SK-N-SH (cell line): ENCODE measurements at regions not wholly inside any gene's neighbourhood (a gene's known extent, or its start where the extent isn't known, plus 50 kb on each side); places are given as distances from the start of the nearest gene placed in this dataset.

Source experiments
- CTCF ChIA-PET: fragments of 300-600, 350-600 bp; formaldehyde crosslinking; extraction: SDS; loops from one replicate; lab custom pipeline; 2021; lab: Yijun Ruan, JAX
- POLR2A ChIA-PET: fragments of 350-600 bp; sonication (Branson Sonifier 250); formaldehyde crosslinking; extraction: SDS; loops from one replicate; lab custom pipeline; 2020; ENCODE audit warnings: antibody characterized with exemption, inconsistent platforms; lab: Yijun Ruan, JAX
- DNase-seq: peaks from one replicate; pipeline ENCODE4 v3.0.0; 2012
- H2AFZ ChIP-seq: fragments of 200-600 bp; sonication (generic); 2 replicates; pipeline ENCODE4 v1.8.1; 2016; ENCODE audit warnings: antibody characterized with exemption, mild to moderate bottlenecking, low read depth
- H3F3A ChIP-seq: fragments of 200-600 bp; sonication (generic); replicated peaks from 2 replicates; pipeline ENCODE3; 2016; ENCODE audit warnings: antibody characterized with exemption, mild to moderate bottlenecking; ENCODE audit not compliant: insufficient read depth
- H3K27ac ChIP-seq, 2 experiments: fragments of 200-500 bp in 1 of 2; fragments of 200-600 bp in 1 of 2; sonication (Bioruptor generic) in 1 of 2; sonication (generic), shearing (Covaris generic) in 1 of 2; 2 replicates each; pipeline versions ENCODE4 v1.5.1 to v1.6.1; 2014 to 2016; ENCODE audit warnings: low read depth in 2 of 2, inconsistent platforms in 1 of 2, low read length in 1 of 2, mild to moderate bottlenecking in 1 of 2, mixed read lengths in 1 of 2
- H3K27me3 ChIP-seq: fragments of 200-600 bp; sonication (generic), shearing (Covaris generic); 2 replicates; pipeline ENCODE4 v1.6.1; 2016; ENCODE audit warnings: mixed run types; ENCODE audit not compliant: insufficient read depth
- H3K36me3 ChIP-seq, 2 experiments: fragments of 200-500 bp in 1 of 2; fragments of 200-600 bp in 1 of 2; sonication (Bioruptor generic) in 1 of 2; sonication (generic) in 1 of 2; replicated peaks in 1 of 2; 2 replicates each; pipeline versions ENCODE3 to v1.5.1; 2014 to 2016; ENCODE audit warnings: low read length in 1 of 2, mild to moderate bottlenecking in 1 of 2; ENCODE audit not compliant: insufficient read depth in 2 of 2, control insufficient read depth in 1 of 2
- H3K4me1 ChIP-seq, 2 experiments: fragments of 200-500 bp in 1 of 2; fragments of 200-600 bp in 1 of 2; sonication (Bioruptor generic) in 1 of 2; sonication (generic), shearing (Covaris generic) in 1 of 2; 2 replicates each; pipeline versions ENCODE4 v1.5.1 to v1.6.1; 2014 to 2016; ENCODE audit warnings: low read depth in 1 of 2, low read length in 1 of 2, mixed run types in 1 of 2; ENCODE audit not compliant: insufficient read depth in 2 of 2, control insufficient read depth in 1 of 2
- H3K4me2 ChIP-seq: fragments of 200-600 bp; sonication (generic), shearing (Covaris generic); 2 replicates; pipeline ENCODE4 v1.6.1; 2017; ENCODE audit warnings: mixed run types
- H3K4me3 ChIP-seq, 2 experiments: fragments of 200-500 bp in 1 of 2; fragments of 200-600 bp in 1 of 2; sonication (Bioruptor generic) in 1 of 2; sonication (generic), shearing (Covaris generic) in 1 of 2; 2 replicates each; pipeline versions ENCODE4 v1.5.1 to v1.8.1; 2014 to 2016; ENCODE audit warnings: low read depth in 2 of 2, inconsistent platforms in 1 of 2, low read length in 1 of 2, mild to moderate bottlenecking in 1 of 2, mixed read lengths in 1 of 2, moderate library complexity in 1 of 2
- H3K79me2 ChIP-seq: fragments of 200-600 bp; sonication (generic); 2 replicates; pipeline ENCODE4 v1.8.1; 2017; ENCODE audit warnings: mild to moderate bottlenecking; ENCODE audit not compliant: insufficient read depth
- H3K9ac ChIP-seq: fragments of 200-600 bp; sonication (generic); 2 replicates; pipeline ENCODE4 v1.6.1; 2017; ENCODE audit warnings: mixed run types
- H3K9me2 ChIP-seq: fragments of 200-600 bp; sonication (generic); 2 replicates; pipeline ENCODE4 v1.6.1; 2017; ENCODE audit warnings: mixed run types
- H3K9me3 ChIP-seq: fragments of 200-600 bp; sonication (generic); 2 replicates; pipeline ENCODE4 v1.6.1; 2017; ENCODE audit warnings: mixed run types, mild to moderate bottlenecking, moderate library complexity
- H4K20me1 ChIP-seq: fragments of 200-600 bp; sonication (generic); 2 replicates; pipeline ENCODE4 v1.6.1; 2017; ENCODE audit warnings: mild to moderate bottlenecking, mixed run types; ENCODE audit not compliant: insufficient read depth
- CHD2 ChIP-seq: fragments of 150-350 bp; IDR thresholded peaks from 2 replicates; pipeline ENCODE4 v1.6.1; 2018; ENCODE audit warnings: low read length; ENCODE audit not compliant: partially characterized antibody
- CTCF ChIP-seq: fragments of 200-600 bp; sonication (generic); IDR thresholded peaks from 2 replicates; pipeline ENCODE4 v1.6.1; 2017; ENCODE audit warnings: antibody characterized with exemption, mild to moderate bottlenecking, moderate library complexity
- EP300 ChIP-seq, 2 experiments: IDR thresholded peaks; 2 replicates each; pipeline versions ENCODE4 v1.4.0 to v1.6.1; 2012; ENCODE audit warnings: borderline replicate concordance in 1 of 2, low read depth in 1 of 2, low read length in 1 of 2
- FOSL2 ChIP-seq: IDR thresholded peaks from 2 replicates; pipeline ENCODE4 v1.4.0; 2012; ENCODE audit warnings: low read depth, mild to moderate bottlenecking, moderate library complexity, borderline replicate concordance
- FOXJ3 ChIP-seq: sonication (generic); formaldehyde crosslinking; IDR thresholded peaks from 2 replicates; pipeline ENCODE4 v1.5.1; 2020; ENCODE audit warnings: mild to moderate bottlenecking, missing genetic modification reagents
- FOXM1 ChIP-seq: IDR thresholded peaks from 2 replicates; pipeline ENCODE4 v1.4.0; 2012; ENCODE audit warnings: low read depth, mild to moderate bottlenecking
- IRF3 ChIP-seq: fragments of 150-350 bp; IDR thresholded peaks from 2 replicates; pipeline ENCODE4 v1.6.1; 2016; ENCODE audit warnings: mild to moderate bottlenecking, low read depth, low read length
- MEF2A ChIP-seq: IDR thresholded peaks from 2 replicates; pipeline ENCODE4 v1.4.0; 2012; ENCODE audit warnings: low read depth, borderline replicate concordance
- NFIC ChIP-seq: IDR thresholded peaks from 2 replicates; pipeline ENCODE4 v1.4.0; 2012; ENCODE audit warnings: borderline replicate concordance
- NRF1 ChIP-seq: IDR thresholded peaks from 2 replicates; pipeline ENCODE4 v1.6.1; 2012; ENCODE audit warnings: low read depth, mild to moderate bottlenecking, low read length
- PBX3 ChIP-seq: IDR thresholded peaks from 2 replicates; pipeline ENCODE4; 2012
- POLR2AphosphoS5 ChIP-seq: IDR thresholded peaks from 2 replicates; pipeline ENCODE4 v1.6.1; 2012; ENCODE audit warnings: low read depth, low read length
- RFX5 ChIP-seq: IDR thresholded peaks from 2 replicates; pipeline ENCODE4 v1.6.1; 2012; ENCODE audit warnings: mild to moderate bottlenecking, improper control_type of control experiment, low read length
- SIN3A ChIP-seq: IDR thresholded peaks from 2 replicates; pipeline ENCODE4 v1.6.1; 2012; ENCODE audit warnings: low read depth, mild to moderate bottlenecking, low read length, moderate library complexity, borderline replicate concordance
- TAF1 ChIP-seq: IDR thresholded peaks from 2 replicates; pipeline ENCODE4 v1.6.1; 2012; ENCODE audit warnings: low read depth, mild to moderate bottlenecking, low read length, moderate library complexity, borderline replicate concordance
- TCF12 ChIP-seq: IDR thresholded peaks from 2 replicates; pipeline ENCODE4 v1.4.0; 2012
- USF2 ChIP-seq: fragments of 150-350 bp; IDR thresholded peaks from 2 replicates; pipeline ENCODE4 v1.6.1; 2017; ENCODE audit warnings: antibody characterized with exemption, low read length, low read depth, borderline replicate concordance
- TF ChIP-seq, protein P1 (sequence below): IDR thresholded peaks from 2 replicates; pipeline ENCODE4 v1.4.0; 2012; ENCODE audit warnings: low read depth, borderline replicate concordance
- TF ChIP-seq, protein P2 (sequence below): IDR thresholded peaks from 2 replicates; pipeline ENCODE4 v1.4.0; 2012; ENCODE audit warnings: low read depth
- TF ChIP-seq, protein P3 (sequence below): IDR thresholded peaks from 2 replicates; pipeline ENCODE4 v1.4.0; 2012; ENCODE audit warnings: low read depth, borderline replicate concordance

GRCh38 chr15:35750051-35750450 lies 204.1 kb upstream of the DPH6 start:
- H3K4me1 ChIP-seq: peaks cover 0 to 13% of the 10 kb centered on the region in 2 experiments; a peak in 3 of 4 replicates
- no peak overlapping the region for H3K9ac ChIP-seq
- no peak overlapping the region for H2AFZ ChIP-seq
- no peaks in the 10 kb centered on the region for H3K9me3 ChIP-seq
- no peak overlapping the region for H3K27ac ChIP-seq
- H3F3A ChIP-seq: no peaks in the 10 kb centered on the region
- H3K79me2 ChIP-seq: no peaks in the 10 kb centered on the region
- no peaks in the 10 kb centered on the region for H3K9me2 ChIP-seq
- ChIA-PET CTCF (interaction anchor here (1.9 to 4.1 kb wide), 6 partner anchors 8 to 461 kb away, joined by 7 to 24 read pairs (median 13); no protein-coding TSS in a partner anchor), POLR2A (no interaction called here)
- no peak overlapping the region for H3K4me3 ChIP-seq
- no peak overlapping the region for H3K4me2 ChIP-seq
- H3K27me3 ChIP-seq: no peaks in the 10 kb centered on the region
- H4K20me1 ChIP-seq: no peaks in the 10 kb centered on the region
- H3K36me3 ChIP-seq: no peaks in the 10 kb centered on the region
- TF ChIP-seq NFIC (no peak), TAF1 (no peak), POLR2AphosphoS5 (no peak), CTCF (no peak), MEF2A (no peak), USF2 (no peak), FOXM1 (no peak), SIN3A (no peak), CHD2 (no peak), IRF3 (no peak), RFX5 (no peak), NRF1 (no peak), EP300 (IDR thresholded peaks at IDR 0.05; ENCODE audit: borderline replicate concordance in 1 of 2, low read depth in 1 of 2, low read length in 1 of 2) (no peak), FOXJ3 (no peak), PBX3 (no peak), TCF12 (no peak), FOSL2 (no peak)
- TF ChIP-seq, protein P1, sequence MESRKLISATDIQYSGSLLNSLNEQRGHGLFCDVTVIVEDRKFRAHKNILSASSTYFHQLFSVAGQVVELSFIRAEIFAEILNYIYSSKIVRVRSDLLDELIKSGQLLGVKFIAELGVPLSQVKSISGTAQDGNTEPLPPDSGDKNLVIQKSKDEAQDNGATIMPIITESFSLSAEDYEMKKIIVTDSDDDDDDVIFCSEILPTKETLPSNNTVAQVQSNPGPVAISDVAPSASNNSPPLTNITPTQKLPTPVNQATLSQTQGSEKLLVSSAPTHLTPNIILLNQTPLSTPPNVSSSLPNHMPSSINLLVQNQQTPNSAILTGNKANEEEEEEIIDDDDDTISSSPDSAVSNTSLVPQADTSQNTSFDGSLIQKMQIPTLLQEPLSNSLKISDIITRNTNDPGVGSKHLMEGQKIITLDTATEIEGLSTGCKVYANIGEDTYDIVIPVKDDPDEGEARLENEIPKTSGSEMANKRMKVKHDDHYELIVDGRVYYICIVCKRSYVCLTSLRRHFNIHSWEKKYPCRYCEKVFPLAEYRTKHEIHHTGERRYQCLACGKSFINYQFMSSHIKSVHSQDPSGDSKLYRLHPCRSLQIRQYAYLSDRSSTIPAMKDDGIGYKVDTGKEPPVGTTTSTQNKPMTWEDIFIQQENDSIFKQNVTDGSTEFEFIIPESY: no peak
- TF ChIP-seq, protein P2, sequence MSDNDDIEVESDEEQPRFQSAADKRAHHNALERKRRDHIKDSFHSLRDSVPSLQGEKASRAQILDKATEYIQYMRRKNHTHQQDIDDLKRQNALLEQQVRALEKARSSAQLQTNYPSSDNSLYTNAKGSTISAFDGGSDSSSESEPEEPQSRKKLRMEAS: no peak
- TF ChIP-seq, protein P3, sequence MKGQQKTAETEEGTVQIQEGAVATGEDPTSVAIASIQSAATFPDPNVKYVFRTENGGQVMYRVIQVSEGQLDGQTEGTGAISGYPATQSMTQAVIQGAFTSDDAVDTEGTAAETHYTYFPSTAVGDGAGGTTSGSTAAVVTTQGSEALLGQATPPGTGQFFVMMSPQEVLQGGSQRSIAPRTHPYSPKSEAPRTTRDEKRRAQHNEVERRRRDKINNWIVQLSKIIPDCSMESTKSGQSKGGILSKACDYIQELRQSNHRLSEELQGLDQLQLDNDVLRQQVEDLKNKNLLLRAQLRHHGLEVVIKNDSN: no peak
- DNase-seq: no peak
